GM12865 (cell line): ENCODE measurements at regions not wholly inside any gene's neighbourhood (a gene's known extent, or its start where the extent isn't known, plus 50 kb on each side); places are given as distances from the start of the nearest gene placed in this dataset.
"Not testable (repeated sequence)": the region's sequence is repeated elsewhere in the genome, so short reads cannot be mapped to it uniquely, and the experiment has no call there.

ENCODE experiments used
- DNase-seq: peaks from one replicate; pipeline ENCODE4 v3.0.0; 2010; ENCODE audit warnings: low read depth
- H3K4me3 ChIP-seq: 2 replicates; pipeline ENCODE4 v1.5.1; 2011; ENCODE audit warnings: mild to moderate bottlenecking, low read depth, low read length, control low read depth
- TF ChIP-seq, protein P1 (sequence below): IDR thresholded peaks from 2 replicates; pipeline ENCODE4 v1.5.1; 2011; ENCODE audit warnings: low read length, control low read depth, low read depth, inconsistent platforms; ENCODE audit not compliant: insufficient read depth; ENCODE audit errors: missing control alignments

DNA sequence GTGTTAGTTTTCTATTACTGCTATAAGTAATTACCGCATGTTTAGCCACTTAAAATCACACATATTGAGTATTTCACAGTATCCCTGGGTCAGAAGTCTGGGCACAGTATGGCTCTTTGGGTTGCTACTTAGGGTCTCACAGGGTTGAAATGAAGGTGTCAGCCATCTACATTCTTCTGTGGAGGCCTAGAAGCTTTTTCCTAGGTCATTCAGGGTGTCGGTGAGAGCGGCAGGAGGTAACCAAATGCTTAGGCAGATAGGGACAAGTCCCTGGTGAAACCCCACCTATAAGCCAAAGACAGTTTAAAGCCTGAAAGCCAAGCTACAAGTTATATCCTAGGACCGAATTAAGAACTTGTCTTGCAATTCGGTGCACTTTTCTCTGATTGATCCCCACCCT is 856.7 kb downstream of the PCDH17 start:
- TF ChIP-seq, protein P1, sequence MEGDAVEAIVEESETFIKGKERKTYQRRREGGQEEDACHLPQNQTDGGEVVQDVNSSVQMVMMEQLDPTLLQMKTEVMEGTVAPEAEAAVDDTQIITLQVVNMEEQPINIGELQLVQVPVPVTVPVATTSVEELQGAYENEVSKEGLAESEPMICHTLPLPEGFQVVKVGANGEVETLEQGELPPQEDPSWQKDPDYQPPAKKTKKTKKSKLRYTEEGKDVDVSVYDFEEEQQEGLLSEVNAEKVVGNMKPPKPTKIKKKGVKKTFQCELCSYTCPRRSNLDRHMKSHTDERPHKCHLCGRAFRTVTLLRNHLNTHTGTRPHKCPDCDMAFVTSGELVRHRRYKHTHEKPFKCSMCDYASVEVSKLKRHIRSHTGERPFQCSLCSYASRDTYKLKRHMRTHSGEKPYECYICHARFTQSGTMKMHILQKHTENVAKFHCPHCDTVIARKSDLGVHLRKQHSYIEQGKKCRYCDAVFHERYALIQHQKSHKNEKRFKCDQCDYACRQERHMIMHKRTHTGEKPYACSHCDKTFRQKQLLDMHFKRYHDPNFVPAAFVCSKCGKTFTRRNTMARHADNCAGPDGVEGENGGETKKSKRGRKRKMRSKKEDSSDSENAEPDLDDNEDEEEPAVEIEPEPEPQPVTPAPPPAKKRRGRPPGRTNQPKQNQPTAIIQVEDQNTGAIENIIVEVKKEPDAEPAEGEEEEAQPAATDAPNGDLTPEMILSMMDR, result no peak
- no peak for DNase-seq
- no peak overlapping the region for H3K4me3 ChIP-seq

DNA sequence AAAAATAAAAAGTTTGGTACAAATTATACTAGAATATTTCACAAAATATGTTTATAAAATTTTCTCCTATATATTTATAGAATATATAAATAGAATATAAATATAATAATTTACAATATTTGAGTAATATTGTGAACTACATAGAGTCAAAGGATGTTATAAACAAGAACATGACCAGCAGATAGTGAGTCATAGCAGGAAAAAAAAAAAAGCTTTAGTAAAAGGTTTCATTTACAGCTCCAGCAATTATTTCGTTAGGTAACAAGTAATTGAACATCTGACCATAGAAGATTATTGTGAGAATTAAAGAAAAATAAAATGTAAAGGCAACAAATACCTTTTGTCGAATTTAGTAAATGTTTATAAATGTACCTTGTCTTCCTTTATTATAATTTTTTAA is 864.1 kb downstream of the PCDH17 start:
- no peak for DNase-seq
- no peak overlapping the region for H3K4me3 ChIP-seq
- TF ChIP-seq, protein P1, result no peak

DNA sequence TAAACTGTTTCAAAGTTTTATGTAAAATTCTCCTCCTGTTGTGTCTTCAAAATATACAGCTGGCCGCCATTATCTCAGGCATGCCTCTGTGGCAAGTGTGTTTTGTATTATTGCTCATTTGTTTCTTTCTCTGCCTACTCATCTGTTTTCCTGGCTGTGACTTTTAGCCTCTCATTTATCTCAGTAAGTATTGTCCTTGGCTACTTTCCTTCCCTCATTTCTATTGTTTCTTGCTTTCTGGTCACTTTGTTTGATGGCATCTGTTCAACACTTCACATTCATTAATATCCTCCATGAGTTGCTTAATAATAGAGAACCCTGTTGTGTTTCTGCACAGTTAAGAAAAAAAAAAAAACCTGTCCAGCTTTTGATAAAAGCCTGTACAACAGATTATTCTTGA is 869.4 kb downstream of the PCDH17 start:
- H3K4me3 ChIP-seq, result no peak overlapping the region
- DNase-seq, result no peak
- TF ChIP-seq, protein P1, result no peak

DNA sequence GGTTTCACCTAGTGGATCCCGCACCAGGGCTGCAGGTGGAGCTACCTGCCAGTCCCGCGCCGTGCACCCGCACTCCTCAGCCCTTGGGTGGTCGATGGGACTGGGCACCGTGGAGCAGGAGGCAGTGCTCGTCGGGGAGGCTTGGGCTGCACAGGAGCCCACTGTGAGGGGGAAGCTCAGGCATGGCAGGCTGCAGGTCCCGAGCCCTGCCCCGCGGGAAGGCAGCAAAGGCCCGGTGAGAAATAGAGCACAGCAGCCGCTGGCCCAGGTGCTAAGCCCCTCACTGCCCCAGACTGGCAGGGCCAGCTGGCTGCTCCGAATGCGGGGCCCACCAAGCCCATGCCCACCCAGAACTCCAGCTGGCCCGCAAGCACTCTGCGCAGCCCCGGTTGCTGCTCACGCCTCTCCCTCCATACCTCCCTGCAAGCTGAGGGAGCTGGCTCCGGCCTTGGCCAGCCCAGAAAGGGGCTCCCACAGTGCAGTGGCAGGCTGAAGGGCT is 872.7 kb downstream of the PCDH17 start:
- H3K4me3 ChIP-seq, DNase-seq: not testable (repeated sequence)

DNA sequence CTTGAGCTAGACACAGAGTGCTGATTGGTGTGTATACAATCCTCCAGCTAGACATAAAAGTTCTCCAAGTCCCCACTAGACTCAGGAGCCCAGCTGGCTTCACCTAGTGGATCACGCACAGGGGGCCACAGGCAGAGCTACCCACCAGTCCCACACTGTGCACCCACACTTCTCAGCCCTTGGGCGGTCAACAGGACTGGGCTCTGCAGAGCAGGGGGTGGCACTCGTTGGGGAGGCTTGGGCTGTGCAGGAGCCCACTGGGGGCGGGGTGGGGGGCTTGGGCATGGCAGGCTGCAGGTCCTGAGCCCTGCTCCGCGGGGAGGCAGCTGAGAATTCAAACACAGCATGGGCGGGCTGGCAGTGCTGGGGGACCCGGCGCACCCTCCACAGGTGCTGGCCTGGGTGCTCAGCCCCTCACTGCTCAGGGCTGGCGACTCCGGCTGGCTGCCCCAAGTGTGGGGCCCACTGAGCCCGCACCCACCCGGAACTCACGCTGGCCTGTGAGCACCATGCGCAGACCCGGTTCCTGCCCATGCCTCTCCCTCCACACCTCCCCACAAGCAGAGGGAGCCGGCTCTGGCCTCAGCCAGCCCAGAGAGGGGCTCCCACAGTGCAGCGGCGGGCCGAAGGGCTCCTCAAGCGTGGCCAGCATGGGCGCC is 873.8 kb downstream of the PCDH17 start:
- H3K4me3 ChIP-seq, DNase-seq: not testable (repeated sequence)

DNA sequence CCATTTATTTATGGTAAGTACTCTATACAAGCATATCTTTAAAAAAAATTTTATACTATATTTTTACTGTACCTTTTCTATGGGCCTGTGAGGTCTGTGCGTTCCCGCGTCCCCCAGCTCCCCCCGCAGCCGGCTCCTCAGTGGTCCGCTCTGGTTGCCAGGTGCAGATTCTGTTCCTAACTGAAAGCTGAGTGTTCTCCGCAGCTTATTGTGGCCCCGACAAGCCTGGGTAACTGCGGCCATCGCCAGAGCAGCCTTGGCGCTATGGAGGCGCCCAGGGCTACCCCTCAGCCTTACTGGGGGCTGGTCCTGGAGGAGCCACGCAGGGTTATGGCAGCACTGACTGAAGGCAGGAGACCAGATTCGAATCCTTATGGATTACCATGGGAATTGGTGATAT is 896.8 kb downstream of the PCDH17 start:
- DNase-seq, result no peak
- TF ChIP-seq, protein P1, result no peak
- no peak overlapping the region for H3K4me3 ChIP-seq

DNA sequence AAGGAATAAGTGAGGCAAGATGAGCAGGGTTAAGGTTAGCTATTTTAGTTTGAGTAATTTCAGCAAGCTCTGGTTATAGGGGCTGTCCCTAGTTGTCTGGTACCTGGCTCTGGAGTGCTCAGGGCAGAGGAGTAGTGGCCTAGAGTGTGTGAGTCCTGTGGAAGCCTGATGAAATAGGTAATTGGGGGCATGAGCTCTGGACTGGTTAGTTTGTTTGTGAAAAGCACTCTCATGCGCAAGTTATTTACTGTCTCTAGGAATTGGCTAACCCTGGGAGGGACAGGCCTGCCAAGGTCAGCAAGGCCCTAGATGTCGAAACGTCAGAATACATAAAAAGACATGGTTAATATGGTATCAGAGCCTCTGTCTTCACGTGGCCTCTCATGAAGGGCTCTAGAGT is 900.1 kb downstream of the PCDH17 start:
- no peak overlapping the region for H3K4me3 ChIP-seq
- no peak for DNase-seq
- TF ChIP-seq, protein P1, result no peak

DNA sequence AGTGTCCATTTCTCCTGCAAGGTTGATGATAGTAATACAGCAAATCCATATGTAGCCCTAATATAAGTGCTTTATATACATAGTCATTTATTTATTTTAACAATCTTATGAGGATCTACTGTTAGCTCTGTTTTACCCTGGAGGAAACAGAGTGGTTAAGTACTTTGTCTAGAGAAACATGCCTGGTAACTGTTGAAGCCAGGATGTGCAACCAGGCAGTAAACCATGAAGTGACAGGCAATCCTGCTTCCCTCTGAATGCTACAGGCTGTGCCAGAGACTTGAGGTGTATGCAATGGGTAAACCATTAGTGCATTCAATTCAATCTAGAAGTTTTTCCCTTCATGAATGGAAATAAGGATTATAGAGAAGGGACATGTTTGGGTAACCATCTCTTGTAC is 911.0 kb downstream of the PCDH17 start:
- H3K4me3 ChIP-seq, result no peak overlapping the region
- TF ChIP-seq, protein P1, result no peak
- DNase-seq, result no peak
